HEK293T (cell line): ENCODE measurements at regions not wholly inside any gene's neighbourhood (a gene's known extent, or its start where the extent isn't known, plus 50 kb on each side); places are given as distances from the start of the nearest gene placed in this dataset.

Experiments used
- CTCF ChIA-PET: fragments of 350-600 bp; formaldehyde crosslinking; extraction: SDS; loops from one replicate; lab custom pipeline; 2021; ENCODE audit warnings: antibody characterized with exemption, inconsistent platforms; lab: Yijun Ruan, JAX
- POLR2A ChIA-PET: fragments of 350-600 bp; formaldehyde crosslinking; extraction: SDS; loops from one replicate; lab custom pipeline; 2020; ENCODE audit warnings: antibody characterized with exemption, inconsistent platforms; lab: Yijun Ruan, JAX
- DNase-seq: peaks from one replicate; pipeline ENCODE4 v3.0.0; 2012; ENCODE audit warnings: mixed read lengths; ENCODE audit errors: extremely low spot score
- ARNT ChIP-seq: fragments of 450-650 bp; IDR thresholded peaks from 2 replicates; pipeline ENCODE4 v1.6.1; 2017; ENCODE audit warnings: mild to moderate bottlenecking
- BHLHE40 ChIP-seq: fragments of 450-650 bp; IDR thresholded peaks from 2 replicates; pipeline ENCODE4 v1.6.1; 2016; ENCODE audit warnings: mild to moderate bottlenecking, moderate library complexity, borderline replicate concordance
- CTBP1 ChIP-seq: fragments of 450-650 bp; IDR thresholded peaks from 2 replicates; pipeline ENCODE4 v1.6.1; 2016; ENCODE audit warnings: borderline replicate concordance
- ELF4 ChIP-seq: fragments of 450-650 bp; IDR thresholded peaks from 2 replicates; pipeline ENCODE4 v1.6.1; 2017; ENCODE audit warnings: antibody characterized with exemption
- FOXA1 ChIP-seq: fragments of 450-650 bp; IDR thresholded peaks from 2 replicates; pipeline ENCODE4 v1.6.1; 2016; ENCODE audit warnings: mild to moderate bottlenecking
- FOXK2 ChIP-seq: fragments of 450-650 bp; IDR thresholded peaks from 2 replicates; pipeline ENCODE4 v1.6.1; 2016; ENCODE audit warnings: mild to moderate bottlenecking
- FOXM1 ChIP-seq: fragments of 450-650 bp; IDR thresholded peaks from 2 replicates; pipeline ENCODE4 v1.6.1; 2017; ENCODE audit warnings: mild to moderate bottlenecking, borderline replicate concordance
- HDGF ChIP-seq: fragments of 450-650 bp; IDR thresholded peaks from 2 replicates; pipeline ENCODE4 v1.6.1; 2017; ENCODE audit warnings: antibody characterized with exemption, borderline replicate concordance
- L3MBTL2 ChIP-seq: fragments of 450-650 bp; conservative IDR thresholded peaks from 2 replicates; pipeline ENCODE4 v1.6.1; 2016; ENCODE audit warnings: mild to moderate bottlenecking
- LEF1 ChIP-seq: fragments of 450-650 bp; IDR thresholded peaks from 2 replicates; pipeline ENCODE4 v1.6.1; 2017; ENCODE audit warnings: mild to moderate bottlenecking, borderline replicate concordance
- NFRKB ChIP-seq: fragments of 450-650 bp; IDR thresholded peaks from 2 replicates; pipeline ENCODE4 v1.6.1; 2016; ENCODE audit warnings: mild to moderate bottlenecking, moderate library complexity
- SP1 ChIP-seq: fragments of 450-650 bp; IDR thresholded peaks from 2 replicates; pipeline ENCODE4 v1.6.1; 2017
- SUZ12 ChIP-seq: fragments of 450-650 bp; IDR thresholded peaks from 2 replicates; pipeline ENCODE4 v1.6.1; 2016; ENCODE audit warnings: mild to moderate bottlenecking
- TARDBP ChIP-seq: fragments of 450-650 bp; IDR thresholded peaks from 2 replicates; pipeline ENCODE4 v1.6.1; 2016
- ZNF384 ChIP-seq: fragments of 450-650 bp; IDR thresholded peaks from 2 replicates; pipeline ENCODE4 v1.6.1; 2016
- TF ChIP-seq, protein P1 (sequence below): fragments of 450-650 bp; IDR thresholded peaks from 2 replicates; pipeline ENCODE4 v1.6.1; 2016

DNA sequence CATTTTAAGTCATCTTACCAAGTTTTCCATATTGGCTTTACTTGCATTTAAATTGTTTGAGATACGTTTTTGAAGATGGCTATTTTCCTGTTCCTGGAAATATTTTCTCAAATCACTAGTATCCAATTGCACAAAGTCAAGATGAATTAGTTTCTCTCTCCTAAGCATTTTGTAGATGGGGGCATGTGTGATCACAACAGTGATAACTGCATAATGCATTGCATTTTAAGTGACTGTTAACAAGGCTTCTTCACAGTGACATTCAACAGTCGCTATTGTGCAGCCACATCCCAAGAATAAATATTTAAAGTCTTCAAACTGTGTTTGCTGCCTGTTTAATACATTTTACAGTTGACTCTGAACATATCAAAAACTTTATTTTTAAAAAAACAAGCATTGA lies 694.2 kb upstream of the CDH7 start:
- ChIA-PET POLR2A (no interaction called here), CTCF (no interaction called here)
- no peak for DNase-seq
- TF ChIP-seq TARDBP (no peak), LEF1 (no peak), ELF4 (no peak), FOXM1 (no peak), CTBP1 (no peak), ARNT (no peak)

DNA sequence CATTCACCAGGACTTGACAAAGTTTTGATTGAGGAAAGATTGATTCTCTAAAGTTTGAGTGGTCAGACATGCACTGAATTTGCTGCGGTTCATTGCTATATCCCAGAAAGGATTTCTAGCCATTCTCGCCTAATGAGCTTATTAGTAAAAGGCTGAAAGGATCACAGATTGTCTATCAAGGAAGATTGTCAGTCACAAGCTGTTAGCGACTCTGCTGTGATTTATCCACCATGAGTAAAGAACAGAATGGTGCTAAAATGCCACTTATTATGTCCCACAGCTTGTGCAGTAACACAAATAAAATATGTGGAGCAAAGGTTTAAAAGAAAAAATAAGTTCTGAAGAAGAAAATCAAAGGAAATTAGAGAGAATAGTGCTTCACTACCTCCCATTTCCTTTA lies 701.2 kb upstream of the CDH7 start:
- DNase-seq, result no peak
- CTCF ChIA-PET, result no interaction called here
- TF ChIP-seq ARNT (no peak), CTBP1 (no peak)
- POLR2A ChIA-PET, result no interaction called here

DNA sequence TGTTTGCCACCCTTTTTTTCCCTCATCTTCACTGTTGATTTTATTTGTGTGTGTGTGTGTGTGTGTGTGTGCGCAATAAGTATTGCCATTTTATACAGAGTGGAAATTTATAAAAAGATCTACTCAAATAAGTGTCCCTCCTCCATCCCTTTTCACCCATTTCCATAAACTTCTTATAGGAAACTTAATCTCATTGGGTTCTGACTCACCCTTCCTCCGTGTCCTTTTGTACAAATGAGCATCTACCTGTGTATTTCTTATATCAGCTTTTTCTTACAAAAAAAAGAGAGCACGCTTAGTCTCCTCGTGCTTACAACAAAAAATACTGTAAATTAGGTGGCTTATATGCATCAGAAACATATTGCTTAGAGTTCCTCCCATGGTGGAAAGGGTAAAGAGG lies 711.2 kb upstream of the CDH7 start:
- no peak for TF ChIP-seq NFRKB
- no peak for TF ChIP-seq BHLHE40
- TF ChIP-seq L3MBTL2, result no peak
- TF ChIP-seq LEF1, result no peak
- TF ChIP-seq, protein P1, sequence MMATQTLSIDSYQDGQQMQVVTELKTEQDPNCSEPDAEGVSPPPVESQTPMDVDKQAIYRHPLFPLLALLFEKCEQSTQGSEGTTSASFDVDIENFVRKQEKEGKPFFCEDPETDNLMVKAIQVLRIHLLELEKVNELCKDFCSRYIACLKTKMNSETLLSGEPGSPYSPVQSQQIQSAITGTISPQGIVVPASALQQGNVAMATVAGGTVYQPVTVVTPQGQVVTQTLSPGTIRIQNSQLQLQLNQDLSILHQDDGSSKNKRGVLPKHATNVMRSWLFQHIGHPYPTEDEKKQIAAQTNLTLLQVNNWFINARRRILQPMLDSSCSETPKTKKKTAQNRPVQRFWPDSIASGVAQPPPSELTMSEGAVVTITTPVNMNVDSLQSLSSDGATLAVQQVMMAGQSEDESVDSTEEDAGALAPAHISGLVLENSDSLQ, result no peak
- TF ChIP-seq FOXM1, result no peak
- TF ChIP-seq ZNF384, result no peak
- TF ChIP-seq CTBP1, result no peak
- TF ChIP-seq ARNT, result no peak
- no peak for DNase-seq
- ChIA-PET CTCF (no interaction called here), POLR2A (no interaction called here)

DNA sequence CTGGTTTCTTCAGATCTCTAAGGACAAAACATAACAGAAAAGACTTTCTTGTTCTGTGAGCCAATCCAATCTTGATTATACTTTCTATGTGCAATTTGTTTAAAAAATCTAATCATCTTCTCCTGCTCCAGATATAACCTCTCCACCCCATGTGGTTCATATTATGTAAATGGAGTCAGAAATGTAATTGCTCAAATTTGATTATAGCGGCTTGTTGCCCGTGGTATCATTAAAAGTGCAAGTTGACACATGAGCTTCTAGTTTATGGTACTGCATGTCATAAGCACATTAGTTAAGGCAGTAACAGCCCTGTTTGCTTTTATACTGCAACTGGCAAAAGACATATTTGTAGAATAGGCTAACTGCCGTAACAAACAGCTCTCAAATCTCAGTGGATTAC lies 715.1 kb upstream of the CDH7 start:
- no peak for TF ChIP-seq L3MBTL2
- TF ChIP-seq LEF1, result no peak
- TF ChIP-seq CTBP1, result no peak
- no peak for TF ChIP-seq ZNF384
- TF ChIP-seq ARNT, result no peak
- TF ChIP-seq, protein P1, result no peak
- TF ChIP-seq NFRKB, result no peak
- TF ChIP-seq BHLHE40, result no peak
- no peak for TF ChIP-seq FOXA1
- TF ChIP-seq SP1, result no peak
- TF ChIP-seq ELF4, result no peak
- no peak for TF ChIP-seq FOXM1
- TF ChIP-seq TARDBP, result no peak
- TF ChIP-seq SUZ12, result no peak
- no peak for TF ChIP-seq HDGF
- TF ChIP-seq FOXK2, result no peak
- POLR2A ChIA-PET, result no interaction called here
- DNase-seq, result no peak
- CTCF ChIA-PET, result interaction anchor here (0.8 kb wide), 1 partner anchor 113 kb away, joined by 3 read pairs; no protein-coding TSS in a partner anchor

DNA sequence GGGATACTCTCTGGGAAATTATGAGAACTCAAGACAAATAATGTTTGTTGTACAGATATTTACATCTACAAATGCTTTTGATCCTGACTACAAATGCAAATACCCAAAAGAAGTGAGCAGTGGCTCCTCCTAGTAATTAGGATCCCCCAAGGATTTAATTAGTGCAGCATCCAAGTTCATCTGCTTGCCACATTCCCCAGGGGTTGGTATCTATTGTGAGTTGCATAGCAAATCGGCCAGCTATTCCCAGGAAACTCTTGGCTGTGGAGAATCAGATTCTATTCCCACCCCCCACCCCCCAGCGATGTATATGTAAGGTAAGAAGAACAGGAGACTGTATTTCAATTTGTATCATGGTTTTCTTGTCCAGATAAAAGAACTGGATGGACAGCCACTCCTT lies 725.1 kb upstream of the CDH7 start:
- no peak for TF ChIP-seq SUZ12
- TF ChIP-seq ELF4, result no peak
- no peak for TF ChIP-seq FOXK2
- TF ChIP-seq FOXM1, result no peak
- TF ChIP-seq CTBP1, result no peak
- no peak for TF ChIP-seq ZNF384
- TF ChIP-seq L3MBTL2, result no peak
- no peak for TF ChIP-seq LEF1
- TF ChIP-seq BHLHE40, result no peak
- no peak for TF ChIP-seq HDGF
- no peak for TF ChIP-seq FOXA1
- TF ChIP-seq ARNT, result no peak
- TF ChIP-seq TARDBP, result no peak
- no peak for TF ChIP-seq NFRKB
- no peak for TF ChIP-seq SP1
- TF ChIP-seq, protein P1, result no peak
- DNase-seq, result no peak
- POLR2A ChIA-PET, result no interaction called here
- CTCF ChIA-PET, result no interaction called here

DNA sequence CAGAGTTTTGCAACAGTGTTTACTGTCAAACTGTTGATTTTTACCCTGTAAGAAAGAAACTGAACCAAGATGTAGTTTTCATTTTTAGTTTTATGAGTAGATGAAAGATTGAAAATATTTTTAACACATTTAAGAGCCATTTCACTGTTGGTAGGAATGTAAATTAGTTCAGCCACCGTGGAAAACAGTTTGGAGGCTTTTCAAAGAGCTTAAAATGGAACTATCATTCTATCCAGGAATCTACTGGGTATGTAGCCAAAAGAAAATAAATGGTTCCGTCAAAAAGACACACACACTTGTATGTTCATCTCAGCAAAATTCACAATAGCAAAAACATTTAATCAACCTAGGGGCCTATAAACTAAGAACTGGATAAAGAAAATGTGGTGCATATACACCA lies 729.8 kb upstream of the CDH7 start:
- ChIA-PET POLR2A (no interaction called here), CTCF (no interaction called here)
- DNase-seq, result no peak
- TF ChIP-seq SP1, result no peak
- TF ChIP-seq NFRKB, result no peak
- TF ChIP-seq ARNT, result no peak
- no peak for TF ChIP-seq LEF1
- no peak for TF ChIP-seq L3MBTL2
- TF ChIP-seq FOXA1, result no peak
- TF ChIP-seq BHLHE40, result no peak
- TF ChIP-seq TARDBP, result no peak
- TF ChIP-seq HDGF, result no peak
- no peak for TF ChIP-seq FOXM1
- no peak for TF ChIP-seq SUZ12
- TF ChIP-seq, protein P1, result no peak
- no peak for TF ChIP-seq ZNF384
- TF ChIP-seq CTBP1, result no peak
- no peak for TF ChIP-seq FOXK2
- TF ChIP-seq ELF4, result no peak

DNA sequence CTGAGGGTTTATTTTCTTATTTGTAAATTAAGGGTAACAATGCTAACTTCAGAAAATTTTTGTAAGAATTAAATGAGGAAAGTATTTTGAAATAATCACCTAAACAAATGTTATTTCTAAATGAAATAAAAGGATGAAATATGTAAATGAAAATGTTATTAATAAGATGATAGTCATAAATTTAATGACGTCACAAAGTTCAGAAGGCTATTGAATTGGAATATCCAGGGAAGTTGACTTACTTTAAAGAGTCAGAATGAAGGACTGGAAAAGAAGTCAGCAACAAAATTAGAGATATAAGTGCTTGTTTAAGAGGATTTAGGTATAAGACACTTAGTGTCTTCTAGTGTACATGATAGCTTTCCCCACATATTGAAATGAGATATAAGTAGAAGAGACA lies 732.6 kb upstream of the CDH7 start:
- TF ChIP-seq HDGF (no peak), L3MBTL2 (no peak), ARNT (no peak), LEF1 (no peak), ELF4 (no peak), NFRKB (no peak), FOXK2 (no peak), FOXA1 (no peak), FOXM1 (no peak), CTBP1 (no peak), ZNF384 (no peak)
- DNase-seq, result no peak
- CTCF ChIA-PET, result no interaction called here
- POLR2A ChIA-PET, result no interaction called here
